NCI-H2196 treated with DMSO at 0.1 percent for 48 hours (cell line): ENCODE measurements at regions not wholly inside any gene's neighbourhood (a gene's known extent, or its start where the extent isn't known, plus 50 kb on each side); places are given as distances from the start of the nearest gene placed in this dataset.

Experiments used
- DNase-seq: peaks from one replicate; lab custom pipeline; 2025; ENCODE audit not compliant: unreplicated experiment; lab: John Stamatoyannopoulos, UW

DNA sequence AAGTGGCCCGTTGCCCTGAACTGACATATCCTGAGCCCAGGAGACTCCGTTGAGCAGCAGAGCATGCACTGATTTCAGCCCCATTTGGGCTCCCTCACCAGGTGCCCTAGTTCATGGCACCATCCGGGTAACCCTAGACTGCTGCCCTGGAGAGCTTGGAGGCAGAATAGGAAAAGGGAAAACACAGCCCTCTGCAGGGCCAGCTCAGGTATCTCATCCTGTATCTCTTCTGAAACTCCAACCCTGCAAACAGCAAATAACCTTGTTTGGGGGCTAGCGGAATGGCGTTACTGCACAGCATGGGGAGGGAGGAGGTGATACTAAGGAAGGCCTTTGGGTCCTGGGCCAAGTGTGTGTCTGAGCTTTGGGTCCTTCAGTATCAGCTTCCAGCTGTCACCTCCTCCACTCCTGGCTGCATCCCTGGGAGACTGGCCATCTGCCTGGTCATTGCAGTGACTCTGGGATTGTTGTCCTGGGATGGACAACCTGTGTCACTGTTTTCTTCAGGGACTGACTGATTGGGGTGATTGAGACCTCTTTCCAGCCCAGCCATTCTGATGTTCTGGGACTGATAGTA lies 233.8 kb upstream of the SKOR2 start:
- DNase-seq = no peak

DNA sequence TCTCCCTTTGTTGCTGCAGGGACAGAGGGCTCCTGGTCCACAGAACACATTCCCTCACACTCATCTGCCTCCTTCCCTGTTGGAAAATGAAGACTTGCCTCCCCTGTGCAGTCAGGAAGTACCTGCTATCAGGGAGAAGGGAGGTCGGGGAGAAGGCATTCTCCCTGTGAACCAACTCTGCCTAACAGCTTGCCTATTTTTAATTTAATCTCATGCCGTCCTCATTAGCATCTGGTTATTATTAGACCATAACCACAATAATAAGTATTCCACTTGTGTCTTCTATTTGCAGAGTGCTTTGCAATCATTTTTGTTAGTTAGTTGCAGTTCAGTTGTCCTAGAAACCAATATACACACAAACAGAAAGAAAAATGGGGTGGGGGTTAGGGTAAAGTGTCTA lies 232.6 kb upstream of the SKOR2 start:
- DNase-seq = no peak

- no peak for DNase-seq
Measured at GRCh38 chr18:47480166-47480565, 228.7 kb upstream of the SKOR2 start.

GRCh38 chr18:47471784-47472183 lies 220.3 kb upstream of the SKOR2 start:
- no peak for DNase-seq

DNA sequence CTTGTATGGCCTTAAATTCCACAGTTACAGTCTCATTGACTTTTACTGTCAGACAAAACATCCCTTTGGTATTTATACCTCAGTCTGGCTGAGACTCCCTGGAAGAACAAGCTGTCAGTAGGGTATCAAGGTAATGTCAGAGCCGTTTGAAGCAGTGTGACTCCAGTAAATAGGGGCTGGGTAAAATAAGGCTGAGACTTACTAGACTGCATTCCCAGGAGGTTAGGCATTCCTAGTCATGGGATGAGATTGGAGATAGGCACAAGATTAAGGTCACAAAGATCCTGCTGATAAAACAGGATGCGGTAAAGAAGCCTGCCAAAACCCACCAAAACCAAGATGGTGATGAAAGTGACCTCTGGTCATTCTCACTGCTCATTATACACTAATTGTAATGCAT lies 219.5 kb upstream of the SKOR2 start:
- no peak for DNase-seq

GRCh38 chr18:47469576-47469975 lies 218.1 kb upstream of the SKOR2 start:
- no peak for DNase-seq

- no peak for DNase-seq
Measured at GRCh38 chr18:47461977-47462376, 210.5 kb upstream of the SKOR2 start.

GRCh38 chr18:47461406-47461948 lies 210.0 kb upstream of the SKOR2 start:
- no peak for DNase-seq

- DNase-seq = no peak
Measured at GRCh38 chr18:47458483-47458882, 207.0 kb upstream of the SKOR2 start.

DNA sequence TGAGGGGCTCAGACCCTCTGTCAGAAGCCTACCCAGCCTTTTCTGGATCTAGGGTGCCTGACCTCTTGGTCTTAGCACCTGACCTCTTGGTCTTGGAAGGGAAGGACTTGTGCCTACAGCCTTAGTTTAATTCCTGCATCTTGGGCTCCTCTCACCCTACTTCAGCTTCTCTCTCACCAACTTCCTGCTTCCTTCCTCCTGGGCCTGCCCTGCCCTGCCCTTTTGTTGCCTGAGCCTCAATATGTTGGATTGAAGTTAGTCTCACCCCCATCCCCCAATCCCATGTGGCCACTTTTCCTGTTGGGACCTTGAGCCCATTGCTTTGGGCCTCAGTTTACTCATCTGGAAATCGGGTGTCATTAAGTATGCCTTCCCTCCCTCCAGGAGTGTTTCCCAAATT lies 206.2 kb upstream of the SKOR2 start:
- no peak for DNase-seq

DNA sequence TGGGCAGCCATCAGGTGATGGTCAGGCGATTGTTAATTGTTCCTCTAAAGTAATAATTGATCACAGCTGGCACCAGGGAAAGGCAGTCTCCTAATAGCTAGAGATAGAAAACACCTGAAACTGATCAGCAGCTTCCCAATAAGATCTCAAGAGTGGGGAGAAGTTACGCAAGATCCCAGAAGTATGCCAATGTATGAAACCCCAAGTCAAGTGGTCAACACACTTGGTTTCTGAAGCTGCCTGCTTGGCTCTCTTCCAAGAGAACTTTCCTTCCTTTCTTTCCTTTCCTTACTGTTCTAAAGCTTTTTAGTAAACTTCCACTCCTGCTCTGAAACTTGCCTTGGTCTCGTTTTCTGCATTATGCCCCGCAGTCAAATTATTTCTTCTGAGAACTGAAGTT lies 201.6 kb upstream of the SKOR2 start:
- no peak for DNase-seq

DNA sequence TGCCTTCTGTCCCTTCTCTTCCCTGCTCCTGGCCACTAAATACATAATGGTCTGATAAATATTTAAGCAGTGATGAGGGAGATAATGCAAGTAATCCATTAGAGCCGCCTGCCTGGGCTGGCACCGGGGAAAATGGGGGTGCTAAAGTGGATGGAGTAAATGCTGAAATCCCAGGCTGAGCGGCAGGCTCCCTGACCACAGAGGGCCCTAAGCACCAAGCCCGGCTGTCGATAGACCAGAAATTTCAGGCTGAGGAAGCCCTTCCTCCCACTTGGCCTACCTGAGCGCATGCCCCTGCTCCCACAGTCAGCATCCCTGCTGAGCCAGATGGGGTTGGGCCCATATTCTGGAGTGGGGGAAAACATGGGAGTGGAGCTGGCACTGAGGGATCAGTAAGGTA lies 197.5 kb upstream of the SKOR2 start:
- DNase-seq = no peak

- no peak for DNase-seq
Measured at GRCh38 chr18:47441914-47442313, 190.5 kb upstream of the SKOR2 start.

DNA sequence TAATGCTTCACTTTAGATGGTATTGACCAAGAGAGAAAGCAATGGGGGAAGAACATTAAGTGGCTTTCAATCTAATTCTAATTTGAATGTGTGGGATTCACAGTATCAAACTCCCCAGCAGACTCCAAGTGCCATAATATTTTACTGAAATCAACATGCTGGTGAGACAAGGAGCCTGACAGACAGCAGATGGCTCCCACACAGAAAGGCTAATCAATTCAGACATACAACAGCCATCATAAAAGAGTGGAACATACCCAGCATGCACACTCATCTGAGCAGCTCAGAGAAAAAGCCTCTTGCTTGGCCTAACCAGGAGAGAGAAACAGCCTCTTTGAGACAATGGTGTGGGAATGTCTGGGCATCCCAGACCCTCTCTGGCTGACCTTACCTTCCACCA lies 186.5 kb upstream of the SKOR2 start:
- no peak for DNase-seq

GRCh38 chr18:47436871-47437270 lies 185.4 kb upstream of the SKOR2 start:
- DNase-seq = no peak

DNA sequence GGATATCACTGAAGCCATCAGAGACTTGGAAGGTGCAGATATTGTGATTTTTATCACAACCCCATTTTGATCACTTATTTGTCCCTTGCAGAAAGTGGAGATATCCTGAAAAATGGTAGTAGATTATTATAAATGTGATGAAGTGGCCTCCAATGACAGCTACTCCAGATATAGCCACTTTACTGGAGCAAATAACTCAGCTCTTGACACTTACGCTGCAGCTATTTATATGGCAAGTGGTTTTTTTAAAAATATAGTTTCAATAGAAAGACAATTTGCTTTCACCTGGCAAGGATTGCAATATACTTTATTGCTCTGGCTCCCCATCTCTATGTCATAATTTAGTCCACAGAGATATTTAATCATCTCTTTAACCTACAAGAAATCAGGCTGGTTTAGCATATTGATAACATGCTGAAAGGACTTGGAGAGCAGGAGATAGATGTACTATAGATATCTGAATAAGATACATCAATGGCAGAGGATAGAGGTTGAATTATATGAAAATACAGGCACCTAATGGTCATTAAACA lies 182.8 kb upstream of the SKOR2 start:
- DNase-seq = no peak

GRCh38 chr18:47427923-47428637 lies 176.6 kb upstream of the SKOR2 start:
- no peak for DNase-seq

DNA sequence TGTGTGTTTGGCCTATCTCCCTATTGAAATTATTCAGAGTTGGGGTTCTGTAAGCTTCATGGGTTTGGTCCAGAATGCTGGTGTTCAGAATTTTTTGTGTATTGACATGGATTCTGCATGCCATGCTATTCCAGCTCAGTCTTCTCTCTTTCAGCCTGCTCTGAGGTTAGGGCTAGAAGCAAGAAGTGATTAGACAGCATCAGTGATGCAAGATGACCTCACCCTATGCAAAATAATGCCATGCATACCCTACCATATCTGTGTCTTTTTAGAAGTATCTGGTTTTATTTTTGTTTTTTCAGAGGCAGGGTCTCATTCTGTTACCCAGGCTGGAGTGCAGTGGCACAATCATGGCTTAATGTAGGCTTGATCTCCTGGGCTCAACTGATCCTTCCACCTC lies 175.6 kb upstream of the SKOR2 start:
- DNase-seq = no peak

DNA sequence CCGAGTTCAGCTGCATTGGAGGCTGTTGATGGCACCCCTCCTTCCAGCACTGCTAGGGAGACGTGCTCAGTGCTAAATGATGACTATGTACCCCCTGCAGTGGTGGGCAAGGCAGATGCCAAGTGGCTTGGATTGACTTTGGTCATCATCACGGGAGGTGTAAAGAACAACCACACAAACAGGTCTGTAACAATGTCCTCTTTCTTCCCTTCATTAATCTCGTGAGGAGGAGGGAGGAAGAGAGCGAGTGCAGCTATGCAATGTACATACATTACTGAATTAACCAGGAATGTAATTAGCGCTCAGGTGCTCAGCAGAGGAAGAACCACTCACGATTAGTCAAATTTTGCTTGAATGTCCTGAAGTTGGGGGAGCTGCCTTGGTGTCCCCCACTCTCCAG lies 173.9 kb upstream of the SKOR2 start:
- DNase-seq = no peak

DNA sequence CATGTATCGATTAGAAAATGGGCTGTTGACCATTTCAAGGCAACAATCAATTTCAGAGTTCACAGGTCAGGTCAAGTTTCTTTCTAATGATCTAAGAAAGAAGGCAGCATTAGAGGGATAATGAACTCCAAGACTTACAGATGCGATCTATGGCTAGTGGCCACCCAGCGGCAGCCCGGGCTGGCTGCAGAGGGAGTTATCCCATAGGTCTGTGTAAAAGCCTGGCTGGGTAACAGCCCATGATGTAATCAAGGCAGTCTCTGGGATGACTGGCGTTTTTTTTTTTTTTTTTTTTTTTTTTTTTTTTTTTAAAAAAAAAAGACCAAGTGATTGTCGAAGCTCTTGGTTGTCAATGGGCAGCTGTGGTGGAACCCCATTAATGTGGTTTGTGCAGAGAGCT lies 171.1 kb upstream of the SKOR2 start:
- DNase-seq = no peak

DNA sequence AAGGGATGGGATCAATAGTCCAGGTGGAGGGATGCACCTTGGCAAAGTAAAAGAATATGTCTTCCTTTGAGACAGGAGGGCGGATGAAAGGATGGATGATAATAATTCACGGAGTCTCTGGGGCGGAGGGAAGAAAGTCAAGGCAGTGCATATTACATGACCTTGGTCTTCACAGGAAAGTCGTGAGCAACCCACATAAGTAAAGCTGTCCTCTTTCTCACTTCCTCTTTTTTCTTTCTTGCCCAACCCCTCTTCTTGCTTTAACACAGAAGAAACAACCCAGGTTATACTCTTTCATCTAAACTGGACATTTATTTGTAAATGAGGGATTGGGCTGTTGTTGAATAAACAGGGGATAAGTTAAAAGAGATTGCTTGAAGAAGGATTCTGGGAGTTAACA lies 168.7 kb upstream of the SKOR2 start:
- DNase-seq = no peak

- DNase-seq = no peak
Measured at GRCh38 chr18:47418746-47419145, 167.3 kb upstream of the SKOR2 start.

GRCh38 chr18:47417807-47418206 lies 166.3 kb upstream of the SKOR2 start:
- DNase-seq = no peak
